ENCODE measurements at regions not wholly inside any gene's neighbourhood (a gene's known extent, or its start where the extent isn't known, plus 50 kb on each side); places are given as distances from the start of the nearest gene placed in this dataset.
"Not testable (repeated sequence)": the region's sequence is repeated elsewhere in the genome, so short reads cannot be mapped to it uniquely, and the experiment has no call there.

GRCh38 chr7:93690021-93690420 is 115.5 kb upstream of the CALCR start:
- in situ Hi-C loops (cut with HindIII; ENCODE audit: low pct_unique_long_range_greater_than_20kb, low sequenced_read_pairs), result no loop called here
- TF ChIP-seq JUND (IDR thresholded peaks at IDR 0.05; ENCODE audit: low read depth), result no peak
- no peak for DNase-seq (ENCODE audit: low read depth in 1 of 2, low spot score in 1 of 2)

GRCh38 chr7:93678185-93678584 is 103.7 kb upstream of the CALCR start:
- in situ Hi-C loops (cut with HindIII; ENCODE audit: low pct_unique_long_range_greater_than_20kb, low sequenced_read_pairs), result no loop called here
- no peak for DNase-seq (ENCODE audit: low read depth in 1 of 2, low spot score in 1 of 2)
- TF ChIP-seq JUND (IDR thresholded peaks at IDR 0.05; ENCODE audit: low read depth), result no peak

GRCh38 chr7:93663561-93664299 is 89.2 kb upstream of the CALCR start:
- TF ChIP-seq JUND (IDR thresholded peaks at IDR 0.05; ENCODE audit: low read depth), result no peak
- DNase-seq (ENCODE audit: low read depth in 1 of 2, low spot score in 1 of 2), result no peak
- in situ Hi-C loops (cut with HindIII; ENCODE audit: low pct_unique_long_range_greater_than_20kb, low sequenced_read_pairs), result no loop called here

GRCh38 chr7:93658163-93658562 is 83.6 kb upstream of the CALCR start:
- in situ Hi-C loops (cut with HindIII; ENCODE audit: low pct_unique_long_range_greater_than_20kb, low sequenced_read_pairs); DNase-seq (ENCODE audit: low read depth in 1 of 2, low spot score in 1 of 2): not testable (repeated sequence)

GRCh38 chr7:93651603-93652159 is 77.2 kb upstream of the CALCR start:
- in situ Hi-C loops (cut with HindIII; ENCODE audit: low pct_unique_long_range_greater_than_20kb, low sequenced_read_pairs), result no loop called here
- TF ChIP-seq JUND (IDR thresholded peaks at IDR 0.05; ENCODE audit: low read depth), result no peak
- DNase-seq (ENCODE audit: low read depth in 1 of 2, low spot score in 1 of 2), result no peak

GRCh38 chr7:93646538-93646937 is 72.0 kb upstream of the CALCR start:
- no peak for TF ChIP-seq JUND (IDR thresholded peaks at IDR 0.05; ENCODE audit: low read depth)
- in situ Hi-C loops (cut with HindIII; ENCODE audit: low pct_unique_long_range_greater_than_20kb, low sequenced_read_pairs), result no loop called here
- no peak for DNase-seq (ENCODE audit: low read depth in 1 of 2, low spot score in 1 of 2)

- TF ChIP-seq JUND (IDR thresholded peaks at IDR 0.05; ENCODE audit: low read depth), result no peak
- in situ Hi-C loops (cut with HindIII; ENCODE audit: low pct_unique_long_range_greater_than_20kb, low sequenced_read_pairs), result no loop called here
- DNase-seq (ENCODE audit: low read depth in 1 of 2, low spot score in 1 of 2), result no peak
These were observed 61.8 kb upstream of the CALCR start for GRCh38 chr7:93636276-93636675.

GRCh38 chr7:93632371-93632770 is 57.8 kb upstream of the CALCR start:
- in situ Hi-C loops (cut with HindIII; ENCODE audit: low pct_unique_long_range_greater_than_20kb, low sequenced_read_pairs), result no loop called here
- no peak for TF ChIP-seq JUND (IDR thresholded peaks at IDR 0.05; ENCODE audit: low read depth)
- no peak for DNase-seq (ENCODE audit: low read depth in 1 of 2, low spot score in 1 of 2)

GRCh38 chr7:93629291-93629801 is 54.8 kb upstream of the CALCR start:
- in situ Hi-C loops (cut with HindIII; ENCODE audit: low pct_unique_long_range_greater_than_20kb, low sequenced_read_pairs), result no loop called here
- TF ChIP-seq JUND (IDR thresholded peaks at IDR 0.05; ENCODE audit: low read depth), result no peak
- DNase-seq (ENCODE audit: low read depth in 1 of 2, low spot score in 1 of 2), result no peak

GRCh38 chr7:93626869-93627268 is 52.3 kb upstream of the CALCR start:
- DNase-seq (ENCODE audit: low read depth in 1 of 2, low spot score in 1 of 2), result no peak
- TF ChIP-seq JUND (IDR thresholded peaks at IDR 0.05; ENCODE audit: low read depth), result no peak
- in situ Hi-C loops (cut with HindIII; ENCODE audit: low pct_unique_long_range_greater_than_20kb, low sequenced_read_pairs), result no loop called here
